ENCODE measurements at regions not wholly inside any gene's neighbourhood (a gene's known extent, or its start where the extent isn't known, plus 50 kb on each side); places are given as distances from the start of the nearest gene placed in this dataset.
"Not testable (repeated sequence)": the region's sequence is repeated elsewhere in the genome, so short reads cannot be mapped to it uniquely, and the experiment has no call there.

DNA sequence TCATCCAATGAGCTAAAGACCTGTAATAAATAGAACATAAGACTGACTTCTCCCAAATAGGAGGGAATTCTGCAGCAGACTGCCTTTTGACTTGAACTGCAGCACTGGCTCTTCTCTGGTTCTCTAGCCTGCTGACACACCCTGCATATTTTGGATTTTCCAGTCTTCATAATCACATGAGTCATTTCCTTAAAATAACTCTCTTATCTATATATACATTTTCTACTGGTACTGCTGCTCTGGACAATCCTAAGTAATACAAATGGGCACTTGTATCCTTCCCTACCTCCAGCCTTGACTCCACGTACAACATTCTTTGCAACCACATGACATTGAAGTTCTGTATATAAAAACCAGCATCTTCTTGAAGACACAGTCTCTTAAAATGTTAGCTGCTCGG lies 429.4 kb upstream of the TMPRSS15 start:
- DNase-seq = no peak

DNA sequence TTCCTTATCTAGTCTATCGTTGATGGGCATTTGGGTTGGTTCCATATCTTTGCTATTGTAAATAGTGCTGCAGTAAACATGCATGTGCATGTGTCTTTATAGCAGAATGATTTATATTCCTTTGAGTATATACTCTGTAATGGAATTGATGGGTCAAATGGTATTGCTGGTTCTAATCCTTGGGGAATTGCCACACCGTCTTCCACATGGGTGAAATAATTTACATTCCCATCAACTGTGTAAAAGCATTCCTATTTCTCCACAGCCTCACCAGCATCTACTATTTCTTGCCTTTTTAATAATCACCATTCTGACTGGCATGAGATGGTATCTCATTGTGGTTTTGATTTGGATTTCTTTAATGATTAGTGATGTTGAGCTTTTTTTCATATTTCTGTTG lies 430.5 kb upstream of the TMPRSS15 start:
- DNase-seq = not testable (repeated sequence)

DNA sequence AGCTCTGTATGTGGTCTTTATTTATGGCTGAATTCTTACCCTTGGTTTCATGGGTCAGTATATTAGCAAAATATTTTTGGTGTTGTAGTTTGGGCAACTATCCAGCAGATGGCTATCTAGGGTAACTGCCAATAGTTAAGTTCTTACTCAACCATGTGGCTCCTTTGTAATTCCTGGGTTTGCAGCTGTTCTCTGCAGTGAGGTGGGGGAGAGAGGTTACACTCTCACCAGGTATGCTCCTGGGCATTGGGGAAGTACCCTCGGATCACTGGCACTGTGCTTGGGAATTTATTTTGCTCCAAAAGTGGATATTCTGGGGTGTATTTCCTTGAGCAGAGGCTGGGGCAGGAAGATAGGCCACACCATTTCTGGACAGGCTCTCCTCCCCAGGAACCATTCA lies 436.7 kb upstream of the TMPRSS15 start:
- no peak for DNase-seq

DNA sequence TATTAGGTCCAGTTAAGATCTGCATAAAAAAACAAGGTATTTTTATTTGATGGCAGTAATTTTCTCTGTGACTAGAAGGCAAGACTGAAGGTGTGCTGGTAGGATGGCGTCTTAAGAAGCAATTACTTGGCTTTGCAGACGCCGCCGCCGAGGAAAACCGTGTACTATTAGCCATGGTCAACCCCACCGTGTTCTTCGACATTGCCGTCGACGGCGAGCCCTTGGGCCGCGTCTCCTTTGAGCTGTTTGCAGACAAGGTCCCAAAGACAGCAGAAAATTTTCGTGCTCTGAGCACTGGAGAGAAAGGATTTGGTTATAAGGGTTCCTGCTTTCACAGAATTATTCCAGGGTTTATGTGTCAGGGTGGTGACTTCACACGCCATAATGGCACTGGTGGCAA lies 454.0 kb upstream of the TMPRSS15 start:
- DNase-seq = not testable (repeated sequence)

DNA sequence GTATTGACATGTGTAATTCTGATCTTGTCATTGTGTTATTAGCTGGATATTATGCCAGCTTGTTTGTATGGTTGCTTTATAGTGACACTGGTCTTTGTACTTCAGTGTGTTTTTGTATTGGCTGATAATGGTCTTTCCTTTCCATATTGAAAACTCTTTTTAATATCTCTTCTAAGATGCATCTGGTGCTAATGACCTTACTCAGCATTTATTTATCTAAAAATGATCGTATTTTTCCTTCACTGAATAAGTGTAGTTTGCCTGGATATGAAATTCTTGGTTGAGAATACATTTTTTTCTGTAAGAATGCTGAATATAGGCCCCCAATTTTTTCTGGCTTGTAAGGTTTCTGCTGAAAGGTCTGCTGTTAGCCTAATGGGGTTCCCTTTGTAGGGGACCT lies 465.5 kb upstream of the TMPRSS15 start:
- no peak for DNase-seq

DNA sequence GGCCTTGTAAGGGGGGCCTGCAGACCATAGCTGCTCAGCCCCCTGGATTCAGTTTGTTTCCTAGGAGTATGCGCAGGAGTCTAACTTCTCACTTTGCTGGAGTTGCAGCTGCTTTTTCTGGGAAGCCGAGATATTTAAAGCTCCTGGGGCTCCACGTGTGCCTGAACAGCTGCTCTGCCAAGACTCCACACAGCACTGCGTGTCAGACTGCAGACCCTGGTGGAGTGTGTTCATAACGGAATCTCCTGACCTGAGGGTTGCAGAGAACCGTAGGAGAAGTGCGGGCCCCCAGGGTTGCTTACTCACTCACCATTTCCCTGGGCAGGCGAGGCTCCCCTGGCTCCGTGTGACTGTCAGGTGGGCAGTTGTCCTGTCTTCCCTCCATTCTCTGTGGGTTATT lies 474.3 kb upstream of the TMPRSS15 start:
- DNase-seq = no peak

DNA sequence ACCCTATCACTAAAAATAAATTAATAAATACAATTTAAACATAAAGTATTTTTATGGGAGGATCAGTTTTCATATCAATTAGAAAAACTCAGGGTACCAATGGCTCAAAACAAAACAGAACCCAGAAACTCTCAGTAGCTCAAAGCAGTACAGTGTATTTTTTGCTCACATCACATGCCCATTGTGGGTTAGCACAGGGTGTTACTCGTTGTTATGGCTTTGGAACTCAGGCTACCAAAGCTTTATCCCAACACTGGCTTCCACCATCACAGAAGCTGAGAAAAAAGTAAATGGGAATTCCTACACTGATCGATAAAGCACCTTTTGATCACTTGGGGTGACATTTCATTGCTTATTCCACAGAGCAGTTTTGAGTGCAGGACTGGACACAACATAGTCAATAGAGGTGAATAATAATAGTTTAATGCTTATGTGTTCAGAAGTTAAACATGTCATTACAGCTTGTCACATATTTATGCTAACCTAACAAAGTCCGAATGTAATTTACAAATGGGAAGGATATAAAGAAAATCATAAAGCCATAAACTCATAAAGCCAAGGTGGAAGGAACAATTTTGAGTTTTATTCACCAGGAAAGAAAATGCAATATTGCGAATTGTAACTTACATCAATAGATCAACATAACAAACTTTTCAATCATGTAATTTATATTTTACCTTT lies 484.5 kb upstream of the TMPRSS15 start:
- DNase-seq = no peak

DNA sequence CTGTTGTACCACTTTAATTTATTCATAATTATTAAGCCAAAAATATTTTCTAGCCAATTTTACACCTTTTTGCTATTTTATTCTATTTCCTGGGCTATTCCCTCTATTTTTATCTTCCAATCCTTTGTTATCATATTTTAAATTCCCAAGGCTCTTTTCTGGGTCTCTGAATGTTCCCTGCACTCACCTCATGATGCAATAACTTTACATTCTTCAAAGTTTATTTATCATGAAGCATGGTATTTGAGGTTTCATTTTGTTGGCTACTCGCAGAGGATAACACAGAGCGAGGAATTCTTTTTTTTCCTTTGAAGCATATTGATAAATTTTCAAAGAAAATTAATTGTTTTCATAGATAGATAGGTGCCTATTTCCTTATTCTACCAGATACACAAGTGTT lies 489.8 kb upstream of the TMPRSS15 start:
- DNase-seq = no peak

DNA sequence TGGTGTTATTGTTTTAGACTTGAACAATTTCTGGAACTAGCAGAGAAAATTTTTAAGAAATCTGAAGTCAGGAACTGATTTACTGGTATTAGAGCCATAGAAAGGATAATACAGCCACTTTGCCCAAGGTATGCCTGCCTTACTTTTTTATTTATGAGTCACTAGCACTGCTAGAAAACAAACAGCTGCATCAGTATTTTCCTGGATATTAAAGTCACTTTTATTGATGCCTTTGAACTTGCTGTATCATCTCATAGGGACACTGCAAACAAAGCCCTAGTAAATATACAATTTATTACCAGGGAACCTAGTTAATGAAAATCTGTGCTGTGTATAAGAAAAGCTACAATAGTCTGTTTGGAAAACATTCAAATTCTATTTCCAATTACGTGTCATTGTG lies 490.8 kb upstream of the TMPRSS15 start:
- no peak for DNase-seq

DNA sequence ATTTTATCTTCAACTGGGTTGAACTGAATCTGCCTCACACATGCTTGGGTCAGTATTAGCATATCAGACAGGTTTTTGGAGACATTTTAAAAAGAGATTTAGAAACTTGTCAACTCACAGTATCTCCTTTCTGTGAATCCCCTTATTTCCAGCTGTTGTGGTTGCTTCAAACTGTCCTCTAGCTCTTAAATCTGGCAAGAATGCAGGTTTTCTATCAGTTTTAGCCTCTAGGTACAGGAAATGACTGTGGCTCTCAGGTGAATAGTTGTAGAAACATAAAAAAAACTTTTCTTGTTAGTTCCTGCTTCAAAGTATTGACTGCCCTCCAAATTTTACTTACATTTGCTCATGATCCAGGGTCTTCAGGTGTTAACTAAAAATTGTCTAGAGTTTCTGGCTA lies 495.7 kb upstream of the TMPRSS15 start:
- DNase-seq = no peak

DNA sequence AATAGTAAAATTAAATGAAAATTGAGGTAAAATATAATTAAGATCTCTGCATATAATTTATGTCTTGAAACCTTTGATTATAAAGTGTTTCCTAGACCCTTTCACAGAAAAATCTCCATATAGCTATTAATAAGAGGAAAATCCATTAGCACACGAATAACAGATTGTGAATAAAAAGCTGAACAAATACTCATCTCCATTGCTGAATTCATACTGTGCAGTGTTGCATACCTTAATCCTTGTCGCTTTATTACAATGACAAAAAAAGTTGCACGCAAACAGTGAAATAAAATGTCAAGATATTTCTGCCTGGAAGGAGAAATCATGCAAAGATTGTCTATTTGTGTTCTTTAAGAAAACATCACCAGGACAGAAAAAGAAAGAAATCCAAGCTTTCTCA lies 499.1 kb upstream of the TMPRSS15 start:
- no peak for DNase-seq

DNA sequence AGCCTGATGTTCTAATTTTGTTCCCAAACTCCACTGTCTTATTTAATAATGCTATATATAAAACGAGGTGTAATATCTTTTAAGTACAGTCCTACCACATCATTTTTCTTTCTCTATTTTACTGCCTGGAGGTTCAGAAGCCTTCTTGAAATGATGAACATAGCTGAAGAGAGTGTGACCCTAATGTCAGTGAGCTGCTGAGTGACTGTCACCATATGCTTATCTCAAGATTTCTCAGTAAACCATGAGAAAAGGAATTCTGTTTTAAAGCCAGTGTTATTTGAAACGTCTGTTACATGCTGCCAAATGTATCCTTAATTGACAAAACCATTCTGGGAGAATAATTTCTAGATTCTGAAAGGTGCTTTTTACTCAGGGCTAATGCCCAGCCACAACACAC lies 503.5 kb upstream of the TMPRSS15 start:
- DNase-seq = no peak

DNA sequence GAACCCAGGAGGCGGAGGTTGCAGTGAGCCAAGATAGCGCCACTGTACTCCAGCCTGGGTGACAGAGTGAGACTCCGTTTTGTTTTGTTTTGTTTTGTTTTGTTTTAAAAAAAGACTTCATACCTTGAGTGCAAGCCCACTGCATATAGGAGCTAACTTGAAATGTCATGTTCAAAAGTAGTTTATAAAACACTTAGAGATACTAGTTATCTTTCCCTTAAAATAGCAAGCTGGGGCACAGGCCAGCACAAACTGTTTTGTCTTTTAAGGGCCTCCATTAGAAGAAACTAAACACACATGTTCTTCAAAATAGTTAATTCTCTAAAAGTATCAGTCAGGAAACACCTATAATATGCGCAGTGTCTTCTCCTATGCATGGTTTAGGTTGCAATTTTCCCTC lies 505.1 kb upstream of the TMPRSS15 start:
- DNase-seq = no peak

DNA sequence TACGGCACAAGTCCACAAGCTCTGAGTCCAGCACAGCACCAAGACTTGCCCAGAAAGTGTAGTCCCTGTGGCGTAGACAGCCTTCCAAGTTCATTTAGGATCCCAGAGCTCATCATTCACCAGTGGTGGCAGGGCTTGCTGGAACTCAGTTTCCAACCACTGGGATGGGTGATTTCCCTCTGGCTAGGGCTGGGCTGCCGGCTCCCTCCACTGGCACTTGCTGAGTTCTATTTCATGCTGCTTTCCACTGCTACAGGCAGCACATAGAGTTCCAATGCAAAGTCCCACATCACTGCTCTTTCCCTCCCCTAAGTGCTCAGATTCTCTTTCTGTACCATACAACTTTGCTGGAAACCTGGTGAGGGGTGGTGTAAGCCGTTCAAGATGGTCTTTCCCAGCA lies 510.3 kb upstream of the TMPRSS15 start:
- DNase-seq = no peak

DNA sequence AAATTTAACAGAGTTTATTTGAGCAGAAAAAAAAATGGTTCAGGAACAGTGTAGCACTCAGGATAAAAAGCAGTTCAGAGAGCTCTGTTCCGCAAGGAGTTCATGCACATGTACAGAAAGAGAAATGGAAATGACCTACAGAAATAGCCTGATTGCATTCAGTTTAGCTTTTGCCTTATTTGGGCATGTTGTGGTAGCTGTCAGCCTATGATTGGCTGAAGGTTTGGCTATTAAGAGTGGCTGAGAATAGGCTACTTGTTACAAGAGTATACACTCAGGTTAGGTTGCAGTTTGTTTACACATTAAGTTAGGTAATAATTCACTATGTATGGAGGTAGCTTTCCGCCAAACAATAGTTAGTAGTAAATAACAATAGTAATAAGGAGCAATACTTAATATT lies 511.0 kb upstream of the TMPRSS15 start:
- no peak for DNase-seq

DNA sequence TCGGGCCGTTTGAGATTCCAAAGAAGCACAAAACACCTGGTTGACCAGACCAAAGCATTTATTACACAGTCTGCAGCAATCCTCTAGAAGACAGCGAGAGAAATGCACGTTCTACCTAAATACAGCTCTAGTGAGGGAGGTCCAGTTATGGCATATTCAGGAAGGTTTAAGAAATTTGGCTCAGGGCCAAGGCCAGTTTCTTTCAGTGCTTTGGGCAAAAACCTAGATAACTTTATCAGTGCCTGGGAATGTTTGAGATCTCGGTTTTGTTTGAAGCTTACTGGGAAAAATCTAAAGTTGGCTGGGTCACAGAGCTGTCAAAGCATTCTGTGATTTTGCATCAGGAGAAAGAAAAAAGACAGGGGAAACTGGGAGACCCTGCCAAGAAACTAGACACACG lies 514.0 kb upstream of the TMPRSS15 start:
- no peak for DNase-seq

DNA sequence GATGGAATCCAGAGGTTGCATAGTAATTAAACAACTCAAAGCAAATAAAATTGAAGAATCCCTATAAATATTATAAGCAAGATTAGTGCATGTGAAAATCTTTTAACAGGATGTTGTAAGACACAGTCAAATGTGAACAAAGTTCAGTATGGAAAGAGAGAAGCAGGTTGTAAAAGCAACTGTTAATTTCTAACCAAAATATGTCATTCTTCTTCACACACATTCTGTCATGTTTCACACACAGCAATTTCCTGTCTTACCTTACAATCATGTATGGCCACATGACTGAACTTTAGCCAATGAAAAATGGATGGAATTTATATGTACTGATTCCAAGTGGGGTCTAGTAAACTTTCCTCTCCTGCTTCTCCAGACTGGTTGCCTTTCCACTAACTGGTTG lies 527.7 kb upstream of the TMPRSS15 start:
- DNase-seq = no peak

DNA sequence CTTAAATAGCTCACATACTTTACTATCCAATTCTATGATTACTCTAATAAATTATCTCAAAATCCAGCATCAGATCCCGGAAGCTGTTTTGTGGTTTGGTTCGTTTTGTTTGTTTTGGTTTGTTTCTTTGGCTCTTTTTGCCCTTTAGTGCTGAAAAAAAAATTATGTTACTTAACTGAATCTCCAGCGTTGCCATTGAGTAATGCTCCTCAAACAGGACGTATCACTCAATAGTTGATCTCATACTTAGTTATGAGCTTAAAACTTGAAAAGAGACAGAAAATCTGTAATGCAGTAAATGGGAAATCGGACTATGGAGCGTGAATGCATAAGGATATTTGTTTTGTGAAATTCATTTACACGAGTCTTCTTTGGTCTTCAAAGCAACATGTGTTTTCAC lies 533.8 kb upstream of the TMPRSS15 start:
- no peak for DNase-seq

DNA sequence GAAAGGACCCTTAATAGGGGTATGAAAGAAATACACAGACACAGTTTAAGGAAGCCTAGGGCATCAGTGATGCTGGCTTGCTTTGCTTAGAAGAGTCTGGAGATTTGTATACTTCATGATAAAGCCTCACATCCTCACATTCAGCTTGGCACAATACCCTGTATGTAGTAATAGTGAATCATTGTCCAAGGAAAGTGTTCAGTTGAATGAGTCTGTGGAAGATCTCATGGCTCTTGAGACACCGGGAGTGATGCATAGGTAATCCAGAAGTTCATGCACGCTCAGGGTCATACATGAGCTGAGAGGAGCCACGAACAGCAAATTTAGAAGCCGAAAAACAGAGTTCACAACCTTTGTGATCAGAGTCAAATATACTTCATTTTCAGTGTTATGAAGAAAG lies 537.2 kb upstream of the TMPRSS15 start:
- DNase-seq = no peak

DNA sequence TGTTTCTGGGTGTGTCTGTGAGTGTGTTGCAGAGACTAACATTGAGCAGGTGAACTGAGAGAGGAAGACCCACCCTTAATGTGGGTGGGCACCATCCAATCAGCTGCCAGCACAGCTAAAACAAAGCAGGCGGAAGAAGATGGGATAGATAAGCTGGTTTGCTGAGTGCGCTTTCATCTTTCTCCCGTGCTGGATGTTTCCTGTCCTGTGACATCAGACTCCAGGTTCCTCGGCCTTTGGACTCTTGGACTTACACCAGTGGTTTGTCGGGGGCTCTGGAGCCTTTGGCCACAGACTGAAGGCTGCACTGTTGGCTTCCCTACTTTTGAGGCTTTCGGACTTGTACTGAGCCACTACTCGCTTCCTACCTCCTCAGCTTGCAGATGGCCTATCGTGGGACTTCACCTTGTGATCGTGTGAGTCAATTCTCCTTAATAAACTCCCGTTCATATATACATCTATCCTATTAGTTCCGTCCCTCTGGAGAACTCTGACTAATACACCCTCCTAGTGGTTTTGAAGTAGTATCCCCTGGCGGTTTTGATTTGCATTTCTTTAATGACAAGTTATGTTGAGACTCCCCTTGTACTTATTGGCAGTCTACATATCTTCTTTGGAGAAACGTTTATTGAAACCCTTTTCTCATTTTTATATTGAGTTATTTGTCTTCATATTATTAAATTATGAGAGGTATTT lies 546.6 kb upstream of the TMPRSS15 start:
- no peak for DNase-seq

DNA sequence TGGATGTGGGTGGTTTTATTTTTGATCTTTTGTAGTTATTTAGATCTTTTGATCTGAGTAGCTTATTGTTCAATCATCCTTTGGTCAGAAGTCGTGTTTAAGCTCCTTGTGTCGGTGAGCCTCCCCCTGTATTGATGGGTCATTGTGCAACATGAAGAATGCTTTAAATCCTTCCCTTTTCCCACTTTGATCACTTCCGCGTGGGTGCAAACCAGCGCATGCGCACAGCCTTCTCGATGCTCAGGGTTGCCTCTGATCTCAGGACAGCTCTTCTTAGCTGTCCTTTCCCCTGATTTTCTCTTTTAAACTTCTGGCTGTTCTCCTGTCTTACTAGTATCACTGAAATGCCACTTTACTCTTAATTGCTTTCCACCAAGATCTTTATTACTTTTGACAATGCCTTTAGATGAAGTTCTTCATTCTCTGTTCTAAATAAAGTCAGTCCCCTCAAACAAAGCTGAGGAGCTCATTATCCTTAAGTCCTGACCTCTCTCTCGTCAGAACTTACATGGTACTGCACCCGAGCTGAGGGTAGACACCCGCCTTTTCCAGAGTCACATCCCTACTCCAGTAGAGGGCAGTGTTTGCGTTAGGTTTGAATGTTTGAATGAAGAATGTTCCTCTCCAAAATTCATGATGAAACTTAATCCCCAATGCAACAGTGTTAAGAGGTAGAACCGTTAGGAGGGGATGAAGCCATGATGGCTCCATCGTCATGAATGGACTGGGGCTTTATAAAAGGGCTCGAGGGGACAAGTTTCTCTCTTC lies 547.9 kb upstream of the TMPRSS15 start:
- peak; percentile 46 for DNase-seq

DNA sequence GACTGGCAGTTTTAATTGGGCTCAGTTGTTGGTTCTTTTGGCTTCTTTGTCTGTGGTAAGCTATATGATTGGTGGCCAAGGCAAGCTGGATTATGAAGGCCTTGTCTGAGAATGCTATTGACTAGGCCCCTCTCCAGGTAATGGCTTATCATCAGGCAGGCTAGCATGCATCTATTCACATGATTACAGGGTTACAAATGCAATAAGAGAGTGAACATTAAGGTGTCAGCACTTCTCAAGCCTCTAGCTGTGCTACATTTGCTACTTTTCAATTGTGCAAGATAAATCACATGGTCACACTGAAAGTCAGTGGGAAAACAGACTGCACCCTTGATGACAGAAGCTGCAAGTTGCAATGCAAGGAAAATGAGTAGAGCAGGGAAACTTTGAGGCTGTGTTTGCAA lies 550.9 kb upstream of the TMPRSS15 start:
- no peak for DNase-seq

DNA sequence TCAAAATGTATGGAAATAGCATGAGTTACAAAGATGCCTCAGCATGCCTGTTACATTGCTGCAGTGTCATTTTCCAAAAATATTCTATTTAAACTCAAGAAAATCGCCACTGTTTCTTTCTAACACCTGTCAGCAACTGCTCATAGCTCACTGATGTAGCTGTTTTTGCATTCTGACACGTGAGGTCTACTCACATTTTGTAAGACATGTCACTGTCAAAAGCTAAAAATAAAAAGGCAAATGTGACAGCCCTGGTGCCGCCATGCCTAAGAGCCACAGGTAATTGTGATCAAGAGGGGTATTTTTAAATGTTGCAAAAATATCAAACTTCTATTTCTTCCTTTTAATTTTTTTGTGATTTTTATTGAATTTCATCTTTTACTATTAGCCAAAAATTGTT lies 556.2 kb upstream of the TMPRSS15 start:
- no peak for DNase-seq

DNA sequence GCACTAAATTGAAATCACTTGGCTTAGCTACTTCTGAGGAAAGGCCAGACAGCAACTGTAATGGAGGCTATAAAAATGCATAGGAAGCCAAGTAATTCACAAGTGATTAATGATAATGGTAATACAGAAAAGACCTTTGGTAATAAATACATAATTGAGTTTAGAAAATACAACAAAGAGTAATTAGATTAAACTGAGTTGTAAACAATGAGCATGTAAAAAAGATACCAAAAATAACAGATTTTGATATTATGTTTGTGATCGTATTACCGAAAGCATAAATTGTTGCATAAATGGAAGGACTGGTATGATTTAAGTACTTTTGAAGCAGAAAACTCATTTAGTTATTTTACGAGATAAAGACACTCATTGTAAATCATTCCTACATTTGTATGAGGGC lies 556.7 kb upstream of the TMPRSS15 start:
- no peak for DNase-seq

Measured in NCI-H1092 treated with DMSO at 0.1 percent for 48 hours (cell line).